ENCODE measurements at regions not wholly inside any gene's neighbourhood (a gene's known extent, or its start where the extent isn't known, plus 50 kb on each side); places are given as distances from the start of the nearest gene placed in this dataset.

GRCh38 chr12:66925083-66925482 is 246.2 kb upstream of the GRIP1 start:
- TF ChIP-seq ZNF670 (CRISPR knock-in tag; IDR thresholded peaks at IDR 0.05; ENCODE audit: borderline replicate concordance) (no peak), CTCF (CRISPR knock-in tag; IDR thresholded peaks at IDR 0.05) (no peak), ZNF687 (CRISPR knock-in tag; IDR thresholded peaks at IDR 0.05) (no peak), POLR2AphosphoS2 (IDR thresholded peaks at IDR 0.05; ENCODE audit: low read depth, low read length) (no peak), YY1 (IDR thresholded peaks at IDR 0.05; ENCODE audit: insufficient read depth, insufficient replicate concordance, low read depth, low read length) (no peak), SMC3 (IDR thresholded peaks at IDR 0.05; ENCODE audit: low read length) (no peak), ZHX1 (CRISPR knock-in tag; IDR thresholded peaks at IDR 0.05; ENCODE audit: low read depth) (no peak), XRCC5 (optimal IDR thresholded peaks at IDR 0.05; ENCODE audit: low read length) (no peak), RXRA (CRISPR knock-in tag; IDR thresholded peaks at IDR 0.05) (no peak), ATF1 (CRISPR knock-in tag; IDR thresholded peaks at IDR 0.05) (no peak), BHLHE40 (IDR thresholded peaks at IDR 0.05; ENCODE audit: low read length) (no peak)

Measured in HepG2 (cell line).